Choroid plexus epithelial cell (primary cell): ENCODE measurements at regions not wholly inside any gene's neighbourhood (a gene's known extent, or its start where the extent isn't known, plus 50 kb on each side); places are given as distances from the start of the nearest gene placed in this dataset.
A peak's percentile ranks its signal among the peaks of the same experiment; 100 is the strongest.

Source experiments
- DNase-seq: peaks from one replicate; pipeline ENCODE4 v3.0.0-alpha.2; 2010; ENCODE audit warnings: low read depth
- H3K4me3 ChIP-seq: 2 replicates; pipeline ENCODE4 v1.5.1; 2011; ENCODE audit warnings: low read depth, mild to moderate bottlenecking, control low read depth, low read length, moderate library complexity
- TF ChIP-seq, protein P1 (sequence below): conservative IDR thresholded peaks from 2 replicates; pipeline ENCODE4 v1.5.1; 2011; ENCODE audit warnings: low read depth, mild to moderate bottlenecking, control low read depth, inconsistent platforms, low read length, moderate library complexity

DNA sequence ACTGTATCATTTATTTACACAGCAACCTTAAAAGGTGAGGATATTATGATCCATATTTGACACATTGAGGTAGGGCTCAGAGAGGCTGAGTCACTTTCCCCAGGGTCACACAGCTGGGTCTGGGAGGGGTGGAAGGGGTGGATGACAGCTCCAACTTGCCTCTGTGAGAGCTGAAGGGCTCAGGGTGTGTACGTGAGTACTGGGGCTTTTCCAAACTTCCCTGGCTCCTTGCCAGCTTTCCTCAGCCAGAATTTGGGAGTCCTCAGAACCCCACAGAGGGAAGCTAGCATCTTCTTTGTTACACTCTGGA, 58.3 kb upstream of the SLC6A11 start:
- H3K4me3 ChIP-seq, result no peak overlapping the region
- TF ChIP-seq, protein P1, sequence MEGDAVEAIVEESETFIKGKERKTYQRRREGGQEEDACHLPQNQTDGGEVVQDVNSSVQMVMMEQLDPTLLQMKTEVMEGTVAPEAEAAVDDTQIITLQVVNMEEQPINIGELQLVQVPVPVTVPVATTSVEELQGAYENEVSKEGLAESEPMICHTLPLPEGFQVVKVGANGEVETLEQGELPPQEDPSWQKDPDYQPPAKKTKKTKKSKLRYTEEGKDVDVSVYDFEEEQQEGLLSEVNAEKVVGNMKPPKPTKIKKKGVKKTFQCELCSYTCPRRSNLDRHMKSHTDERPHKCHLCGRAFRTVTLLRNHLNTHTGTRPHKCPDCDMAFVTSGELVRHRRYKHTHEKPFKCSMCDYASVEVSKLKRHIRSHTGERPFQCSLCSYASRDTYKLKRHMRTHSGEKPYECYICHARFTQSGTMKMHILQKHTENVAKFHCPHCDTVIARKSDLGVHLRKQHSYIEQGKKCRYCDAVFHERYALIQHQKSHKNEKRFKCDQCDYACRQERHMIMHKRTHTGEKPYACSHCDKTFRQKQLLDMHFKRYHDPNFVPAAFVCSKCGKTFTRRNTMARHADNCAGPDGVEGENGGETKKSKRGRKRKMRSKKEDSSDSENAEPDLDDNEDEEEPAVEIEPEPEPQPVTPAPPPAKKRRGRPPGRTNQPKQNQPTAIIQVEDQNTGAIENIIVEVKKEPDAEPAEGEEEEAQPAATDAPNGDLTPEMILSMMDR, result no peak
- no peak for DNase-seq

DNA sequence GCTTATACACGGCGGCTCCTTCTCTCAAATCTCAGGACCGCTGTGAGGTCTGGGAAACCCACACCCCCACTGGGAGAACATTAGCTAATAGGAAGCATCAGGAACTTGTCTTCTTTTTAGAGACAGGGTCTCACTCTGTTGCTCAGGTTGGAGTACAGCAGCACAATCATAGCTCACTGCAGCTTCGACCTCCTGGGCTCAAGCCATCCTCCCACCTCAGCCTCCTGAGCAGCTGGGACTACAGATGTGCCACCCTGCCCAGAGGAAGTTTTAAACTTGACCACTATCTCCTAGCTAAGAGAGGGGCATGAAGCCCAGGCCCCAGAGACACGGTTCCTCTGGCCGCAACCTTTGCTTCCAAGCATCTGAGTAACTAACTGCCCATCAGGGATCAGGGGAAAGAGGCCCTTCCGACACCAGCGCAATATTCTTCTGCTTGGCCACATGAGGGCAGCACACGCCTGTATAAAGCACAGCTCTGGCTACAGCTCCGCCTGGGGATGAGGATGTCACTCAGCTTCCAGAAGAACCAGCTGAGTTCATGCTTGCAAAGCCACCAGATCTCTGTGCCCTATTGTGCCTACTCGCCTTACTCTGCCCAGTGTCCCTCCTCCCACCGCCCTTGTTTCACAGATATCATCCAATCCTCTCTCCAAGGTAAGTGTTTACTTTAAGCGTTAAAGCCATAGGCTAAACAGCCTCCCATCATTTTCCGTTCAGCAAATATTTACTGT, 57.6 kb upstream of the SLC6A11 start:
- DNase-seq, result peak; percentile 88
- no peak overlapping the region for H3K4me3 ChIP-seq
- TF ChIP-seq, protein P1, result peak; percentile 88

DNA sequence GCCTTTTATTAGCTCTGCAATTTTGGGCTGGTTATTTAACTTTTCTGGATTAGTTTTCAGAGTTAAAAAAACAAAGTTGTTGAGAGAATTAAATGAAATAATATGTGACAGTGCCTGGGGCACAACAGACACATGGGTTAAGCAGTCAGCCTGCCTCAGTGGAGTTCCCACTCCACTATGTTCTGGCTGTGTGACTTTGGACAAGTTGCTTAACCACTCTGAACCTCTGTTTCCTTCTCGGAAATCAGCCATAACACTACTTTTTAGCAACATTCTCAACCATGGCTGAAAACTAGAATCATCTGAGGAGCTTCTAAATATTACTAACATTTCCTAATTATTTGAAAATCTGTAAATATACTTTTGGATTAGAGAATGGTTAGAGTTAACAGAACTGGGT, 56.5 kb upstream of the SLC6A11 start:
- DNase-seq, result no peak
- H3K4me3 ChIP-seq, result no peak overlapping the region
- TF ChIP-seq, protein P1, result no peak

DNA sequence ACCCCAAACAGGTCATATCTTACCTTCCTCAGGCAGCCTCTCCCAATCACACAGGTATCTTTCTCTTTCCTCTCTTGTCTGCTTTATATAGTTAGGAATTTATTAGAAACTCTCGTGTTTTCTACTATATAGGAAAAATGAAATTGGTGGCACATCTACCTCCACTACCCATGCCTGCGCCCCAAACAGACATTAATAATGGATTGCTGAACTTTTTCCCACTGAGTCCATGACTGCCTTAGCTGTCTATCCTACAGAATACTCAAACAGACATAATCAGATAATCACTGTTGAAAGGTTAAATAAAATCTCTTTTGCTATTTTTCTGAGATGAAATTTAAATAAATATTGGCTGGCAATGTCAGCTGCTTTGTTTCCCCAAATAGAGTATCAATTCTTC, 55.8 kb upstream of the SLC6A11 start:
- TF ChIP-seq, protein P1, result no peak
- DNase-seq, result no peak
- no peak overlapping the region for H3K4me3 ChIP-seq

DNA sequence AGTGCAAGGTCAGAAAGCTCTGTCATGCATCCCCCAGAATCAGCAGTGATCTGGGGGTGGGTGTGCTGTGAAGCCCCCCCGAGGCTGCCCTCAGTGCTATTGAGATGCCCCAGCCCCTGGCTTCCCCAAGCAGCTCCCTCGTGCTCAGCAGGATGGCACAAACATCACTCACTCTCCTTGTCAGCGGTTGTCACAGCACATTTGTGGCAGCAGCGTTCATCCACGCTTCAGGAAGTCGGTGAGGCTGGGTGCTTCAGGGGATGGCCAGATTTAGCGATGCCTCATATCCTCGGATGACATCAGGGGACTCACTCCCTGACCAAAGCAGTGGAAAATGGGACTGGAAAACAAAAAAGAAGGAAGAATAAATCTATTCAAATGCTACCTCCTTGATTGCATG, 54.4 kb upstream of the SLC6A11 start:
- H3K4me3 ChIP-seq, result no peak overlapping the region
- TF ChIP-seq, protein P1, result no peak
- DNase-seq, result no peak

DNA sequence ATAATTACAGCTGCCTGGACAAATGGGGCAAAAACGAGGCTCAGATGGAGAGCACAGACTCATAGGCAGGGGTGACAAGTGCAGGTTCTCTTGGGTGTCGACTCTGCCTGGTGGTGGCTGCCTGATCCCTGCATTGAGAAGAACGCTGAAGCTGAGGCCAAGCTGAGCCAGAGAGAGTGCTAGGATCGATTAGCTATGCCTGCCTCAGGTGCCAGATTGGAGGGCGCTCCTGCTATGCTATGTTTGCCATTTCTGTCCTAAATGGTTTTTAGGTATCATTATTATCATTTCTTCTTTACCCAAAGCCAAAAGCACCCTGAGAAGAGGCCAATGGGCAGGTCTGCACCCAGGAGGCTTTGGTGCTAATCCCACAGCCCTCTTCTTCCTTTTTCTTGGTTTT, 53.9 kb upstream of the SLC6A11 start:
- no peak overlapping the region for H3K4me3 ChIP-seq
- no peak for DNase-seq
- TF ChIP-seq, protein P1, result no peak

DNA sequence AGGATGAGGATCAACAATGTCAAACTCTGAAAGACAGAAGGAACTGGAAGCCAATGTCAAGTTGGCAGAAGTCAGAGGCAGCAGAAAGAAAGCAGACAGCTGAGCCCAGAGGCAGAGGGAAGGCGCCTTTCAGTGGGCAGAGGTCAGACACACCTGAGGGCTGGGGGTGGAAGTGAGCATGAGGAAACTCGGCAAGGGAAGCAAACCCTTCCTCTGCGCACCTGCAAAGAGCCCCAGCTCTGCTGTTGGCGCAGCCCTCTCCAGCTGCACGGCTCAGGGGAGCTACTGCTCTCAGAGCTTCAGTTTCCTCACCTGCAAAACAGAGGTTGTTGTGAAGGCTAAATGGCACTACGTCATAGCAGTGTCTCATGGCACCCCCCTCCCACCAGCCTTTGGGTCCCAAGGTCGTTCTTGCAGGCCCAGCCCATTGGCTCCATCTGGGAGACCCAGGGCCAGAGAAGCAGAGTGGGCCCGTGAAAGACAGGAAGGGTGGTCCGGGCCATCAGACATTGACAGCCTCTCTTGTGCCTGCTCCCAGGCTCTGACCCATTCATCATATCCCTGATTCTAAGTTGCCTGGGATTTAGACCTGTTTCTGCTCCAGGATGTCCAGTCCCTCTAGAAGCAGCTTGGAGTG, 53.3 kb upstream of the SLC6A11 start:
- no peak overlapping the region for H3K4me3 ChIP-seq
- no peak for DNase-seq
- TF ChIP-seq, protein P1, result no peak
